ENCODE measurements at regions not wholly inside any gene's neighbourhood (a gene's known extent, or its start where the extent isn't known, plus 50 kb on each side); places are given as distances from the start of the nearest gene placed in this dataset.

GRCh38 chr1:17883136-17883535 is 128.0 kb downstream of the ACTL8 start:
- TF ChIP-seq CTCF (IDR thresholded peaks at IDR 0.05 in 2 of 3, conservative IDR thresholded peaks at IDR 0.05 in 1 of 3; ENCODE audit: borderline replicate concordance in 1 of 3, insufficient read depth in 1 of 3, low read depth in 2 of 3, low read length in 2 of 3) (no peak), SIN3A (IDR thresholded peaks at IDR 0.05; ENCODE audit: low read depth) (no peak), ELF1 (IDR thresholded peaks at IDR 0.05; ENCODE audit: borderline replicate concordance, low read depth) (no peak), POLR2A (IDR thresholded peaks at IDR 0.05; ENCODE audit: borderline replicate concordance, extremely low read depth, insufficient read depth, insufficient read length) (no peak), YY1 (IDR thresholded peaks at IDR 0.05; ENCODE audit: extremely low read depth, insufficient replicate concordance, low read depth, low read length) (no peak), REST (IDR thresholded peaks at IDR 0.05; ENCODE audit: low read depth) (no peak), POLR2AphosphoS5 (IDR thresholded peaks at IDR 0.05; ENCODE audit: low read depth, low read length) (no peak), ZNF274 (IDR thresholded peaks at IDR 0.05; ENCODE audit: low read depth, low read length) (no peak), EZH2 (IDR thresholded peaks at IDR 0.05) (no peak), TCF7L2 (IDR thresholded peaks at IDR 0.05; ENCODE audit: borderline replicate concordance, extremely low read depth, insufficient read depth, insufficient read length) (no peak), SP1 (IDR thresholded peaks at IDR 0.05; ENCODE audit: low read depth) (no peak), CBX3 (IDR thresholded peaks at IDR 0.05; ENCODE audit: low read depth) (no peak)

Measured in HCT116 (cell line).